Panc1 (cell line): ENCODE measurements at regions not wholly inside any gene's neighbourhood (a gene's known extent, or its start where the extent isn't known, plus 50 kb on each side); places are given as distances from the start of the nearest gene placed in this dataset.

Source experiments
- ATAC-seq: fragments of 200-7000 bp; cut with Tn5 transposase; 2 replicates; pipeline ENCODE4 v1.9.1; 2020; ENCODE audit warnings: mild to moderate bottlenecking, moderate library complexity
- BruUV-seq: library from RNA; stranded (reverse); fragments of 400-500 nt; replicated peaks from 2 replicates; lab custom pipeline; 2021; lab: Mats Ljungman, UMichigan
- CTCF ChIA-PET: fragments of 300-600 bp; sonication (Branson Sonifier 250); formaldehyde crosslinking; loops from one replicate; lab custom pipeline; 2022; ENCODE audit warnings: antibody characterized with exemption; lab: Charles Lee
- POLR2A ChIA-PET: fragments of 300-600 bp; sonication (Branson Sonifier 250); formaldehyde crosslinking; loops from one replicate; lab custom pipeline; 2022; ENCODE audit warnings: antibody characterized with exemption; lab: Charles Lee
- DNase-seq: peaks from one replicate; pipeline ENCODE4 v3.0.0-alpha.2; 2010; ENCODE audit warnings: low read depth, low spot score
- H3K27ac ChIP-seq: 2 replicates; pipeline ENCODE4 v1.5.1; 2011; ENCODE audit warnings: mild to moderate bottlenecking, low read length, inconsistent platforms
- H3K27me3 ChIP-seq: fragments of 200-500 bp; sonication (Bioruptor generic); 2 replicates; pipeline ENCODE4 v1.6.0; 2014; ENCODE audit warnings: low read length, inconsistent platforms; ENCODE audit not compliant: control insufficient read depth, insufficient read depth
- H3K36me3 ChIP-seq: fragments of 200-500 bp; sonication (Bioruptor generic); 2 replicates; pipeline ENCODE4 v1.5.1; 2014; ENCODE audit warnings: inconsistent platforms, mild to moderate bottlenecking, low read length, moderate library complexity; ENCODE audit not compliant: control insufficient read depth, insufficient read depth
- H3K4me1 ChIP-seq: 2 replicates; pipeline ENCODE4 v1.5.1; 2011; ENCODE audit warnings: inconsistent platforms, mild to moderate bottlenecking, low read length, moderate library complexity; ENCODE audit not compliant: control insufficient read depth, insufficient read depth
- H3K4me3 ChIP-seq, 2 experiments: 2 replicates each; pipeline ENCODE4 v1.5.1; 2011 to 2012; ENCODE audit warnings: low read depth in 2 of 2, low read length in 2 of 2, mild to moderate bottlenecking in 2 of 2, inconsistent platforms in 1 of 2, moderate library complexity in 1 of 2
- H3K9me3 ChIP-seq: fragments of 200-500 bp; sonication (Bioruptor generic); 2 replicates; pipeline ENCODE4 v1.5.1; 2014; ENCODE audit warnings: low read depth, mild to moderate bottlenecking, inconsistent platforms, low read length, moderate library complexity; ENCODE audit not compliant: control insufficient read depth, insufficient read depth
- CTCF ChIP-seq: fragments of 450-650 bp; IDR thresholded peaks from 2 replicates; pipeline ENCODE4 v1.5.1; 2017; ENCODE audit warnings: mild to moderate bottlenecking
- POLR2AphosphoS5 ChIP-seq: IDR thresholded peaks from 2 replicates; pipeline ENCODE4 v1.6.1; 2012; ENCODE audit warnings: mild to moderate bottlenecking, low read depth, low read length, moderate library complexity
- REST ChIP-seq, 2 experiments: IDR thresholded peaks; 2 replicates each; pipeline ENCODE4 v1.6.1; 2011 to 2012; ENCODE audit warnings: low read depth in 2 of 2, control low read depth in 1 of 2, low read length in 1 of 2, mild to moderate bottlenecking in 1 of 2, moderate library complexity in 1 of 2; ENCODE audit not compliant: insufficient read depth in 1 of 2
- SIN3A ChIP-seq: IDR thresholded peaks from 2 replicates; pipeline ENCODE4 v1.6.1; 2012; ENCODE audit warnings: low read depth, mild to moderate bottlenecking, low read length, moderate library complexity, borderline replicate concordance; ENCODE audit not compliant: insufficient read depth
- TCF7L2 ChIP-seq: IDR thresholded peaks from 2 replicates; pipeline ENCODE4 v1.6.1; 2011; ENCODE audit warnings: mild to moderate bottlenecking, low read depth, low read length, inconsistent platforms
- in situ Hi-C: cut with HindIII; loops from 2 replicates; pipeline ENCODE4 v1.10.0; 2016; ENCODE audit warnings: low sequenced_read_pairs, low pct_unique_long_range_greater_than_20kb
- intact Hi-C: fragments of 100-400 bp; cut with micrococcal nuclease; formaldehyde crosslinking; loops from one replicate; pipeline ENCODE4 v1.10.0; 2022; ENCODE audit not compliant: unreplicated experiment

GRCh38 chr13:26816881-26817280 lies 56.3 kb upstream of the GPR12 start:
- no peak overlapping the region for H3K4me3 ChIP-seq
- no peaks in the 10 kb centered on the region for H3K9me3 ChIP-seq
- BruUV-seq: no TSS peak
- H3K36me3 ChIP-seq: no peaks in the 10 kb centered on the region
- H3K27ac ChIP-seq: no peak overlapping the region
- H3K4me1 ChIP-seq: no peaks in the 10 kb centered on the region
- CTCF ChIA-PET: no interaction called here
- TF ChIP-seq TCF7L2: no peak
- TF ChIP-seq SIN3A: no peak
- TF ChIP-seq REST (IDR thresholded peaks at IDR 0.05; ENCODE audit: insufficient read depth in 1 of 2, low read depth in 2 of 2, low read length in 1 of 2): no peak
- TF ChIP-seq POLR2AphosphoS5: no peak
- TF ChIP-seq CTCF: no peak
- DNase-seq: no peak
- no peaks in the 10 kb centered on the region for H3K27me3 ChIP-seq
- POLR2A ChIA-PET: no interaction called here
- in situ Hi-C loops (no loop called here), intact Hi-C loops (no loop called here)
- no peak for ATAC-seq

GRCh38 chr13:26813980-26814348 lies 53.4 kb upstream of the GPR12 start:
- TF ChIP-seq POLR2AphosphoS5 (no peak), CTCF (no peak), REST (IDR thresholded peaks at IDR 0.05; ENCODE audit: insufficient read depth in 1 of 2, low read depth in 2 of 2, low read length in 1 of 2) (no peak)
- DNase-seq (no peak), ATAC-seq (no peak)
- in situ Hi-C loops (no loop called here), intact Hi-C loops (no loop called here)
- no peaks in the 10 kb centered on the region for H3K4me1 ChIP-seq
- no peaks in the 10 kb centered on the region for H3K27me3 ChIP-seq
- no TSS peak for BruUV-seq
- no peaks in the 10 kb centered on the region for H3K9me3 ChIP-seq
- ChIA-PET POLR2A (no interaction called here), CTCF (no interaction called here)
- no peak overlapping the region for H3K4me3 ChIP-seq
- no peak overlapping the region for H3K27ac ChIP-seq
- H3K36me3 ChIP-seq: no peaks in the 10 kb centered on the region
